A549 (cell line): ENCODE measurements at regions not wholly inside any gene's neighbourhood (a gene's known extent, or its start where the extent isn't known, plus 50 kb on each side); places are given as distances from the start of the nearest gene placed in this dataset.

Source experiments
- ATAC-seq, 2 experiments: fragments of 200-7000 bp in 1 of 2; fragments of >200 bp in 1 of 2; cut with Nextera tagmentation in 1 of 2; cut with Tn5 transposase in 1 of 2; 3 replicates each; pipeline versions ENCODE4 v1.8.0 to v1.9.1; 2018 to 2020; ENCODE audit warnings: mild to moderate bottlenecking in 1 of 2, moderate library complexity in 1 of 2
- CTCF ChIA-PET: fragments of 300-600 bp; sonication (Branson Sonifier 250); formaldehyde crosslinking; extraction: SDS; loops from one replicate; lab custom pipeline; 2021; ENCODE audit warnings: antibody characterized with exemption, inconsistent platforms; lab: Yijun Ruan, JAX
- POLR2A ChIA-PET: fragments of 350-600 bp; formaldehyde crosslinking; extraction: SDS; loops from one replicate; lab custom pipeline; 2021; ENCODE audit warnings: antibody characterized with exemption, inconsistent platforms; lab: Yijun Ruan, JAX
- DNase-seq, 2 experiments: peaks; one replicate each; pipeline versions ENCODE4 v3.0.0 to v3.0.0-alpha.2; 2011 to 2016; ENCODE audit warnings: low read depth in 1 of 2, low spot score in 1 of 2
- FAIRE-seq: peaks from 2 replicates; lab custom pipeline; 2011; peaks lifted over from hg19 to GRCh38; lab: Jason Lieb, UNC
- H3K27ac ChIP-seq, 2 experiments: fragments of >200 bp; sonication (Bioruptor Twin); formaldehyde crosslinking; 3 replicates each; pipeline ENCODE4 v1.5.1; 2016 to 2017
- H3K4me1 ChIP-seq: fragments of >200 bp; sonication (Bioruptor Twin); formaldehyde crosslinking; 3 replicates; pipeline ENCODE4 v1.6.1; 2016
- H3K4me2 ChIP-seq: fragments of >200 bp; sonication (Bioruptor Twin); formaldehyde crosslinking; 3 replicates; pipeline ENCODE4 v1.6.1; 2016
- H3K4me3 ChIP-seq: fragments of >200 bp; sonication (Bioruptor Twin); formaldehyde crosslinking; 3 replicates; pipeline ENCODE4 v1.5.1; 2016
- H3K9me3 ChIP-seq: fragments of >200 bp; sonication (Bioruptor Twin); formaldehyde crosslinking; 3 replicates; pipeline ENCODE4 v1.6.1; 2016
- CEBPB ChIP-seq, 2 experiments: fragments of >200 bp in 1 of 2; sonication (Bioruptor Twin) in 1 of 2; formaldehyde crosslinking in 1 of 2; IDR thresholded peaks; 2 replicates each; pipeline ENCODE4 v1.6.1; 2012 to 2016
- CHD2 ChIP-seq: fragments of 150-350 bp; IDR thresholded peaks from 2 replicates; pipeline ENCODE4 v1.6.1; 2014; ENCODE audit warnings: low read length; ENCODE audit not compliant: partially characterized antibody
- EHF ChIP-seq: fragments of 250-450 bp; sonication (Bioruptor Pico); IDR thresholded peaks from 2 replicates; pipeline ENCODE4 v1.5.0; 2020; ENCODE audit warnings: mild to moderate bottlenecking
- EHMT2 ChIP-seq: fragments of 200-600 bp; sonication (generic); IDR thresholded peaks from 2 replicates; pipeline ENCODE4 v1.6.1; 2016; ENCODE audit warnings: antibody characterized with exemption, low read depth, mild to moderate bottlenecking, moderate library complexity
- FOSB ChIP-seq: fragments of 250-450 bp; sonication (Bioruptor Pico); IDR thresholded peaks from 2 replicates; pipeline ENCODE4 v1.5.0; 2020; ENCODE audit warnings: mild to moderate bottlenecking, moderate library complexity
- FOXS1 ChIP-seq: fragments of 250-450 bp; sonication (Bioruptor Pico); IDR thresholded peaks from 2 replicates; pipeline ENCODE4 v1.5.0; 2020; ENCODE audit warnings: mild to moderate bottlenecking, moderate library complexity
- HEYL ChIP-seq: fragments of 250-450 bp; sonication (Bioruptor Pico); IDR thresholded peaks from 2 replicates; pipeline ENCODE4 v1.8.0; 2021; ENCODE audit warnings: mild to moderate bottlenecking, moderate library complexity
- HOXA7 ChIP-seq: fragments of 250-450 bp; sonication (Bioruptor Pico); IDR thresholded peaks from 2 replicates; pipeline ENCODE4 v1.5.0; 2020; ENCODE audit warnings: mild to moderate bottlenecking, moderate library complexity
- HOXB13 ChIP-seq: fragments of 250-450 bp; sonication (Bioruptor Pico); IDR thresholded peaks from 2 replicates; pipeline ENCODE4 v1.5.0; 2020; ENCODE audit warnings: low read depth, mild to moderate bottlenecking, moderate library complexity
- HOXB5 ChIP-seq: fragments of 250-450 bp; sonication (Bioruptor Pico); IDR thresholded peaks from 2 replicates; pipeline ENCODE4 v1.5.0; 2020; ENCODE audit warnings: mild to moderate bottlenecking, moderate library complexity
- JUN ChIP-seq, 2 experiments: fragments of >200 bp; sonication (Bioruptor Twin); formaldehyde crosslinking; IDR thresholded peaks; 2 replicates in 1 of 2; 3 replicates in 1 of 2; pipeline ENCODE4 v1.6.1; 2016 to 2017
- KDM1A ChIP-seq: fragments of 200-600 bp; sonication (generic); IDR thresholded peaks from 2 replicates; pipeline ENCODE4 v1.6.1; 2016; ENCODE audit warnings: low read depth, mild to moderate bottlenecking
- MAZ ChIP-seq: fragments of 150-350 bp; IDR thresholded peaks from 2 replicates; pipeline ENCODE4 v1.6.1; 2014; ENCODE audit warnings: antibody characterized with exemption, low read depth, low read length, borderline replicate concordance
- MYC ChIP-seq: IDR thresholded peaks from 2 replicates; pipeline ENCODE4 v1.6.1; 2012; ENCODE audit warnings: mild to moderate bottlenecking, inconsistent platforms, low read length, improper control_type of control experiment, borderline replicate concordance
- NFE2L2 ChIP-seq: fragments of 150-350 bp; conservative IDR thresholded peaks from 2 replicates; pipeline ENCODE4 v1.6.1; 2014; ENCODE audit warnings: low read length
- NR3C1 ChIP-seq: fragments of >200 bp; sonication (Bioruptor Twin); formaldehyde crosslinking; IDR thresholded peaks from 3 replicates; pipeline ENCODE4 v1.6.1; 2017
- PHF8 ChIP-seq: fragments of 200-600 bp; sonication (generic); IDR thresholded peaks from 2 replicates; pipeline ENCODE4 v1.6.1; 2016; ENCODE audit warnings: low read depth, mild to moderate bottlenecking, antibody characterized with exemption, moderate library complexity, borderline replicate concordance
- POLR2A ChIP-seq: IDR thresholded peaks from 2 replicates; pipeline ENCODE4 v1.6.1; 2012; ENCODE audit warnings: mild to moderate bottlenecking, low read length
- RARB ChIP-seq: fragments of 250-450 bp; sonication (Bioruptor Pico); IDR thresholded peaks from 2 replicates; pipeline ENCODE4 v1.8.0; 2021; ENCODE audit warnings: mild to moderate bottlenecking, moderate library complexity
- RFX5 ChIP-seq: fragments of 450-650 bp; IDR thresholded peaks from 2 replicates; pipeline ENCODE4 v1.7.1; 2014; ENCODE audit warnings: antibody characterized with exemption, mild to moderate bottlenecking, moderate library complexity
- RNF2 ChIP-seq: fragments of 200-600 bp; sonication (generic); IDR thresholded peaks from 2 replicates; pipeline ENCODE4 v1.6.1; 2016; ENCODE audit warnings: low read depth, mild to moderate bottlenecking, antibody characterized with exemption, moderate library complexity, borderline replicate concordance
- SREBF2 ChIP-seq: fragments of 450-650 bp; IDR thresholded peaks from 2 replicates; pipeline ENCODE4 v1.6.1; 2014; ENCODE audit warnings: mild to moderate bottlenecking, moderate library complexity
- TFCP2L1 ChIP-seq: fragments of 250-450 bp; sonication (Bioruptor Pico); IDR thresholded peaks from 2 replicates; pipeline ENCODE4 v1.5.0; 2021; ENCODE audit warnings: mild to moderate bottlenecking
- ZC3H11A ChIP-seq: fragments of 450-650 bp; IDR thresholded peaks from 2 replicates; pipeline ENCODE4 v1.6.1; 2014; ENCODE audit warnings: antibody characterized with exemption, mild to moderate bottlenecking
- ZSCAN20 ChIP-seq: fragments of 250-450 bp; sonication (Bioruptor Pico); IDR thresholded peaks from 2 replicates; pipeline ENCODE4 v1.8.0; 2022; ENCODE audit warnings: mild to moderate bottlenecking, moderate library complexity
- WGBS: methylation state at CpG from one replicate; pipeline ENCODE4 v1.1.6; 2017; ENCODE audit errors: missing lambda C conversion rate; 5-methylcytosine and 5-hydroxymethylcytosine counted together
- TF ChIP-seq, protein P1 (sequence below): fragments of 150-350 bp; IDR thresholded peaks from 2 replicates; pipeline ENCODE4 v1.6.1; 2014; ENCODE audit warnings: low read depth, mild to moderate bottlenecking, low read length
- TF ChIP-seq, protein P2 (sequence below): IDR thresholded peaks from 2 replicates; pipeline ENCODE4 v1.6.1; 2012
- TF ChIP-seq, protein P3 (sequence below): fragments of >200 bp; sonication (Bioruptor Twin); formaldehyde crosslinking; IDR thresholded peaks from 3 replicates; pipeline ENCODE4 v1.6.1; 2016
- TF ChIP-seq, protein P4 (sequence below): fragments of 450-650 bp; IDR thresholded peaks from 2 replicates; pipeline ENCODE4 v1.6.1; 2014; ENCODE audit warnings: antibody characterized with exemption

DNA sequence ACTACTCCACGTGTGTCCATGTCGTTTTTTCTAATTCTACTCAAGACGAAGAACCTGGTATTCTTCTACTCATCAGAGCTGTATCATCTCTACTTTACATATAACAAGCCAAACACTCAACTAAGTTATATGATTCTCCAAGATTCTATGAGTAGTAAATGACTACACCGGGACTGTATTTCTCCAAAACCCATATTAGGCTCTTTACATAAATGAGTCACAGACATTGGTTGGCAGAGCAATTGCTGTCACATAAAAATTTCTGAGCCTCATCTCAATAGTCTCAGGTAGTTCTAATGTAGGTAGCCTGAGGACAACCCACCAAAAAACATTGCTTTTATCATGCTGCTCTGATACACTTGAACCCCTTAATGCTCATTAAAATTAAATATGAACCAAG lies 1092.3 kb upstream of the NXPH2 start:
- no peak overlapping the region for H3K4me3 ChIP-seq
- DNase-seq (no peak), ATAC-seq (no peak), FAIRE-seq (no peak)
- ChIA-PET CTCF (no interaction called here), POLR2A (no interaction called here)
- TF ChIP-seq TFCP2L1 (no peak), RFX5 (no peak), SREBF2 (no peak), POLR2A (no peak), EHF (no peak)
- TF ChIP-seq, protein P1, sequence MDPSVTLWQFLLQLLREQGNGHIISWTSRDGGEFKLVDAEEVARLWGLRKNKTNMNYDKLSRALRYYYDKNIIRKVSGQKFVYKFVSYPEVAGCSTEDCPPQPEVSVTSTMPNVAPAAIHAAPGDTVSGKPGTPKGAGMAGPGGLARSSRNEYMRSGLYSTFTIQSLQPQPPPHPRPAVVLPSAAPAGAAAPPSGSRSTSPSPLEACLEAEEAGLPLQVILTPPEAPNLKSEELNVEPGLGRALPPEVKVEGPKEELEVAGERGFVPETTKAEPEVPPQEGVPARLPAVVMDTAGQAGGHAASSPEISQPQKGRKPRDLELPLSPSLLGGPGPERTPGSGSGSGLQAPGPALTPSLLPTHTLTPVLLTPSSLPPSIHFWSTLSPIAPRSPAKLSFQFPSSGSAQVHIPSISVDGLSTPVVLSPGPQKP, result no peak
- no peak overlapping the region for H3K4me2 ChIP-seq
- H3K4me1 ChIP-seq, result no peaks in the 10 kb centered on the region
- H3K27ac ChIP-seq, result no peak overlapping the region
- H3K9me3 ChIP-seq, result no peaks in the 10 kb centered on the region
- WGBS, result 2% methylated on average over 4 of the region's 4 CpGs

DNA sequence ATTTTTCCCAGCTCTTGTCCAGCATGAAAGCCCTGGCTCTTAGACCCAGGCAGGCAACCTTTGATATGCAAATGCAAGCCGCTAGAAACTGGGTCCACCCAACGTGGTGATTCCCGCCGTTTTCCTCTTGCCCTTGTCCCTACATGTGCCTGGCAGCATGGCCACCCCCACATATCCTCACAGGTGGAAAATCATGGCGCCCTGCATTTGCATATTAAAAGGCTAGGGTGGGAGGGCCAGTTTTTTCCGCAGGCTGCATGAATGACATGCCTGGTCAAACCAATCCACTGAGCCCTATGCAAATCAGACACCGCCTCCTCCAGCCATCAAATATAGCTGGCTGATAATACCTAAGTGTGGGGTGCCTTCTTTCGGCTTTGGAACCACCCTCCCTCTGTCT lies 1091.8 kb upstream of the NXPH2 start:
- no peak overlapping the region for H3K4me3 ChIP-seq
- ChIA-PET POLR2A (no interaction called here), CTCF (no interaction called here)
- H3K4me1 ChIP-seq, result no peaks in the 10 kb centered on the region
- H3K27ac ChIP-seq, result no peak overlapping the region
- DNase-seq (no peak), FAIRE-seq (no peak), ATAC-seq (no peak)
- 4% methylated on average over 8 of the region's 8 CpGs for WGBS
- TF ChIP-seq TFCP2L1, result no peak
- no peak for TF ChIP-seq ZSCAN20
- no peak for TF ChIP-seq PHF8
- TF ChIP-seq POLR2A, result no peak
- TF ChIP-seq NR3C1, result no peak
- TF ChIP-seq, protein P2, sequence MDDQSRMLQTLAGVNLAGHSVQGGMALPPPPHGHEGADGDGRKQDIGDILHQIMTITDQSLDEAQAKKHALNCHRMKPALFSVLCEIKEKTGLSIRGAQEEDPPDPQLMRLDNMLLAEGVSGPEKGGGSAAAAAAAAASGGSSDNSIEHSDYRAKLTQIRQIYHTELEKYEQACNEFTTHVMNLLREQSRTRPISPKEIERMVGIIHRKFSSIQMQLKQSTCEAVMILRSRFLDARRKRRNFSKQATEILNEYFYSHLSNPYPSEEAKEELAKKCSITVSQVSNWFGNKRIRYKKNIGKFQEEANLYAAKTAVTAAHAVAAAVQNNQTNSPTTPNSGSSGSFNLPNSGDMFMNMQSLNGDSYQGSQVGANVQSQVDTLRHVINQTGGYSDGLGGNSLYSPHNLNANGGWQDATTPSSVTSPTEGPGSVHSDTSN, result no peak
- TF ChIP-seq CEBPB (IDR thresholded peaks at IDR 0.05), result no peak
- TF ChIP-seq EHMT2, result no peak
- TF ChIP-seq, protein P3, sequence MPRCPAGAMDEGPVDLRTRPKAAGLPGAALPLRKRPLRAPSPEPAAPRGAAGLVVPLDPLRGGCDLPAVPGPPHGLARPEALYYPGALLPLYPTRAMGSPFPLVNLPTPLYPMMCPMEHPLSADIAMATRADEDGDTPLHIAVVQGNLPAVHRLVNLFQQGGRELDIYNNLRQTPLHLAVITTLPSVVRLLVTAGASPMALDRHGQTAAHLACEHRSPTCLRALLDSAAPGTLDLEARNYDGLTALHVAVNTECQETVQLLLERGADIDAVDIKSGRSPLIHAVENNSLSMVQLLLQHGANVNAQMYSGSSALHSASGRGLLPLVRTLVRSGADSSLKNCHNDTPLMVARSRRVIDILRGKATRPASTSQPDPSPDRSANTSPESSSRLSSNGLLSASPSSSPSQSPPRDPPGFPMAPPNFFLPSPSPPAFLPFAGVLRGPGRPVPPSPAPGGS, result no peak
- TF ChIP-seq HEYL (CRISPR knock-in tag), result no peak
- no peak for TF ChIP-seq ZC3H11A
- H3K9me3 ChIP-seq, result no peaks in the 10 kb centered on the region
- no peak overlapping the region for H3K4me2 ChIP-seq

GRCh38 chr2:139867601-139868226 lies 1087.5 kb upstream of the NXPH2 start:
- TF ChIP-seq FOXS1 (no peak), NR3C1 (no peak)
- Histone ChIP-seq H3K27ac (no peak overlapping the region), H3K9me3 (no peaks in the 10 kb centered on the region; the same call in 2 of the 3 replicates), H3K4me3 (no peak overlapping the region), H3K4me2 (no peak overlapping the region), H3K4me1 (no peaks in the 10 kb centered on the region)
- ChIA-PET CTCF (no interaction called here), POLR2A (no interaction called here)
- no peak for FAIRE-seq
- ATAC-seq, result no peak
- WGBS, result 11% methylated on average over 2 of the region's 2 CpGs
- no peak for DNase-seq

- H3K27ac ChIP-seq, result no peak overlapping the region
- no peak for ATAC-seq
- H3K4me1 ChIP-seq, result no peaks in the 10 kb centered on the region
- WGBS, result 35% methylated on average over 6 of the region's 6 CpGs
- FAIRE-seq, result no peak
- H3K4me2 ChIP-seq, result no peak overlapping the region
- ChIA-PET CTCF (no interaction called here), POLR2A (interaction anchor here (0.6 kb wide), 1 partner anchor 58 kb away, joined by 3 read pairs; no protein-coding TSS in a partner anchor)
- H3K9me3 ChIP-seq, result no peaks in the 10 kb centered on the region; the same call in 2 of the 3 replicates
- no peak overlapping the region for H3K4me3 ChIP-seq
- peak in 1 of 2 experiments; percentile 10 for DNase-seq
- no peak for TF ChIP-seq HOXA7
- TF ChIP-seq HEYL (CRISPR knock-in tag), result no peak
- no peak for TF ChIP-seq NFE2L2
- TF ChIP-seq RARB, result no peak
- no peak for TF ChIP-seq KDM1A
- TF ChIP-seq PHF8, result no peak
- TF ChIP-seq HOXB5 (CRISPR knock-in tag), result no peak
- no peak for TF ChIP-seq JUN (IDR thresholded peaks at IDR 0.05)
- TF ChIP-seq SREBF2, result no peak
- no peak for TF ChIP-seq NR3C1
- TF ChIP-seq MYC, result no peak
- no peak for TF ChIP-seq RNF2
- TF ChIP-seq, protein P4, sequence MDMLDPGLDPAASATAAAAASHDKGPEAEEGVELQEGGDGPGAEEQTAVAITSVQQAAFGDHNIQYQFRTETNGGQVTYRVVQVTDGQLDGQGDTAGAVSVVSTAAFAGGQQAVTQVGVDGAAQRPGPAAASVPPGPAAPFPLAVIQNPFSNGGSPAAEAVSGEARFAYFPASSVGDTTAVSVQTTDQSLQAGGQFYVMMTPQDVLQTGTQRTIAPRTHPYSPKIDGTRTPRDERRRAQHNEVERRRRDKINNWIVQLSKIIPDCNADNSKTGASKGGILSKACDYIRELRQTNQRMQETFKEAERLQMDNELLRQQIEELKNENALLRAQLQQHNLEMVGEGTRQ, result no peak
- no peak for TF ChIP-seq FOSB (CRISPR knock-in tag)
- TF ChIP-seq HOXB13 (CRISPR knock-in tag), result no peak
- no peak for TF ChIP-seq CHD2
- no peak for TF ChIP-seq CEBPB (IDR thresholded peaks at IDR 0.05)
- TF ChIP-seq POLR2A, result no peak
- no peak for TF ChIP-seq MAZ
Observed at GRCh38 chr2:139864821-139865302, 1084.7 kb upstream of the NXPH2 start.
